ENCODE measurements at regions not wholly inside any gene's neighbourhood (a gene's known extent, or its start where the extent isn't known, plus 50 kb on each side); places are given as distances from the start of the nearest gene placed in this dataset.

- TF ChIP-seq ZBTB14 (CRISPR knock-in tag; IDR thresholded peaks at IDR 0.05): no peak
- TF ChIP-seq CBFB (CRISPR knock-in tag; IDR thresholded peaks at IDR 0.05): no peak
- no peak for TF ChIP-seq ZKSCAN5 (CRISPR knock-in tag; IDR thresholded peaks at IDR 0.05)
These were observed 179.3 kb upstream of the PZP start (continued) for GRCh38 chr12:9387450-9387849.

- no peaks in the 10 kb centered on the region for H3K36me3 ChIP-seq (replicated peaks in 1 of 2; ENCODE audit: control insufficient read depth in 1 of 2, insufficient read depth in 2 of 2, low read length in 2 of 2)
- peaks cover 27% of the 10 kb centered on the region for H3K4me1 ChIP-seq (ENCODE audit: insufficient read depth, low read length)
- WGBS (ENCODE audit: low lambda C conversion rate): 54% methylated on average over 4 of the region's 4 CpGs
- H3K27ac ChIP-seq (ENCODE audit: extremely low read length, insufficient read depth, low read length): no peak overlapping the region
- no peak overlapping the region for H3K9ac ChIP-seq (ENCODE audit: insufficient read depth, low read depth, low read length)
- POLR2A ChIA-PET: no interaction called here
- no TSS peak for BruUV-seq (replicated peaks)
- intact Hi-C loops (cut with micrococcal nuclease; ENCODE audit: unreplicated experiment) (no loop called here), in situ Hi-C loops (cut with HindIII; ENCODE audit: extremely low pct_ligation_motif_present, low pct_unique_long_range_greater_than_20kb) (no loop called here)
- no peaks in the 10 kb centered on the region for H4K20me1 ChIP-seq (ENCODE audit: insufficient read depth, low read length)
- no peaks in the 10 kb centered on the region for H3K79me2 ChIP-seq (ENCODE audit: insufficient read depth, low read length)
- ATAC-seq (no peak), DNase-seq (ENCODE audit: low spot score) (no peak), FAIRE-seq (no peak)
- H3K4me2 ChIP-seq (ENCODE audit: low read depth, low read length): no peak overlapping the region
- H3K4me3 ChIP-seq (replicated peaks in 1 of 3; ENCODE audit: insufficient read depth in 1 of 3, low read depth in 2 of 3, low read length in 3 of 3): no peak overlapping the region
- H3K9me3 ChIP-seq (ENCODE audit: low read length): no peaks in the 10 kb centered on the region
- TF ChIP-seq FOXK1 (CRISPR knock-in tag; IDR thresholded peaks at IDR 0.05; ENCODE audit: borderline replicate concordance, low read depth) (no peak), CBX5 (CRISPR knock-in tag; IDR thresholded peaks at IDR 0.05; ENCODE audit: borderline replicate concordance) (no peak), IRX3 (CRISPR knock-in tag; IDR thresholded peaks at IDR 0.05; ENCODE audit: borderline replicate concordance, low read depth) (no peak), CEBPB (IDR thresholded peaks at IDR 0.05; ENCODE audit: borderline replicate concordance, low read depth, low read length) (0 out of 2 replicates have a peak, but pooled peaks have one; percentile 3), SP5 (CRISPR knock-in tag; IDR thresholded peaks at IDR 0.05; ENCODE audit: borderline replicate concordance, low read depth) (no peak), ZNF546 (CRISPR knock-in tag; conservative IDR thresholded peaks at IDR 0.05) (no peak), ZBTB2 (CRISPR knock-in tag; IDR thresholded peaks at IDR 0.05; ENCODE audit: low read depth) (no peak), ZNF614 (CRISPR knock-in tag; IDR thresholded peaks at IDR 0.05; ENCODE audit: borderline replicate concordance) (no peak)
- TF ChIP-seq, protein P1, sequence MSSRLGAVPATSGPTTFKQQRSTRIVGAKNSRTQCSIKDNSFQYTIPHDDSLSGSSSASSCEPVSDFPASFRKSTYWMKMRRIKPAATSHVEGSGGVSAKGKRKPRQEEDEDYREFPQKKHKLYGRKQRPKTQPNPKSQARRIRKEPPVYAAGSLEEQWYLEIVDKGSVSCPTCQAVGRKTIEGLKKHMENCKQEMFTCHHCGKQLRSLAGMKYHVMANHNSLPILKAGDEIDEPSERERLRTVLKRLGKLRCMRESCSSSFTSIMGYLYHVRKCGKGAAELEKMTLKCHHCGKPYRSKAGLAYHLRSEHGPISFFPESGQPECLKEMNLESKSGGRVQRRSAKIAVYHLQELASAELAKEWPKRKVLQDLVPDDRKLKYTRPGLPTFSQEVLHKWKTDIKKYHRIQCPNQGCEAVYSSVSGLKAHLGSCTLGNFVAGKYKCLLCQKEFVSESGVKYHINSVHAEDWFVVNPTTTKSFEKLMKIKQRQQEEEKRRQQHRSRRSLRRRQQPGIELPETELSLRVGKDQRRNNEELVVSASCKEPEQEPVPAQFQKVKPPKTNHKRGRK (CRISPR knock-in tag; IDR thresholded peaks at IDR 0.05): no peak
- H3K27me3 ChIP-seq (ENCODE audit: control insufficient read depth in 1 of 2, insufficient read depth in 2 of 2, low read length in 2 of 2): no peaks in the 10 kb centered on the region
- CTCF ChIA-PET (ENCODE audit: low intra/inter-chr PET ratio, low total read pairs): no interaction called here
- no peak overlapping the region for H2AFZ ChIP-seq (ENCODE audit: low read length)
These were observed 175.4 kb upstream of the PZP start for GRCh38 chr12:9383585-9383984.
